Renal cortex interstitium (tissue), 11 donors: ENCODE measurements at regions not wholly inside any gene's neighbourhood (a gene's known extent, or its start where the extent isn't known, plus 50 kb on each side); places are given as distances from the start of the nearest gene placed in this dataset.
"Not testable (repeated sequence)": the region's sequence is repeated elsewhere in the genome, so short reads cannot be mapped to it uniquely, and the experiment has no call there.

ENCODE experiments used
- DNase-seq, 11 donors: peaks; one replicate each; pipeline ENCODE4 v3.0.0-alpha.2; 2013; ENCODE audit warnings: low read depth in 9 of 11, low spot score in 4 of 11; ENCODE audit errors: extremely low read depth in 1 of 11

- DNase-seq, result no peak
Observed at GRCh38 chr1:94679332-94680038, 137.9 kb upstream of the F3 start.

GRCh38 chr1:94678202-94678848 is 136.8 kb upstream of the F3 start:
- no peak for DNase-seq

GRCh38 chr1:94677714-94678113 is 136.2 kb upstream of the F3 start:
- no peak for DNase-seq

GRCh38 chr1:94677087-94677486 is 135.5 kb upstream of the F3 start:
- DNase-seq, result no peak

- peak in 5 of 11 donors; percentile 3 to 32 (median 9) for DNase-seq
Observed at GRCh38 chr1:94676686-94677085, 135.1 kb upstream of the F3 start.

GRCh38 chr1:94675373-94675772 is 133.8 kb upstream of the F3 start:
- DNase-seq, result no peak

- DNase-seq, result no peak
Observed at GRCh38 chr1:94674876-94675275, 133.3 kb upstream of the F3 start.

- no peak for DNase-seq
Observed at GRCh38 chr1:94672934-94673333, 131.4 kb upstream of the F3 start.

- DNase-seq, result no peak
Observed at GRCh38 chr1:94672001-94672400, 130.4 kb upstream of the F3 start.

- no peak for DNase-seq
Observed at GRCh38 chr1:94670273-94670672, 128.7 kb upstream of the F3 start.

- no peak for DNase-seq
Observed at GRCh38 chr1:94669198-94669597, 127.6 kb upstream of the F3 start.

GRCh38 chr1:94668528-94668927 is 127.0 kb upstream of the F3 start:
- no peak for DNase-seq

GRCh38 chr1:94667818-94668217 is 126.3 kb upstream of the F3 start:
- DNase-seq, result no peak

- DNase-seq, result no peak
Observed at GRCh38 chr1:94666797-94667196, 125.2 kb upstream of the F3 start.

- DNase-seq, result no peak
Observed at GRCh38 chr1:94661431-94661932, 119.9 kb upstream of the F3 start.

- DNase-seq, result no peak
Observed at GRCh38 chr1:94660994-94661393, 119.4 kb upstream of the F3 start.

- no peak for DNase-seq
Observed at GRCh38 chr1:94660258-94660657, 118.7 kb upstream of the F3 start.

- DNase-seq, result not testable (repeated sequence)
Observed at GRCh38 chr1:94659202-94659601, 117.6 kb upstream of the F3 start.

GRCh38 chr1:94658221-94658620 is 116.7 kb upstream of the F3 start:
- DNase-seq, result no peak

- DNase-seq, result not testable (repeated sequence)
Observed at GRCh38 chr1:94657776-94658175, 116.2 kb upstream of the F3 start.

GRCh38 chr1:94656967-94657366 is 115.4 kb upstream of the F3 start:
- DNase-seq, result no peak
